TTC549 (cell line): ENCODE measurements at regions not wholly inside any gene's neighbourhood (a gene's known extent, or its start where the extent isn't known, plus 50 kb on each side); places are given as distances from the start of the nearest gene placed in this dataset.
"Not testable (repeated sequence)": the region's sequence is repeated elsewhere in the genome, so short reads cannot be mapped to it uniquely, and the experiment has no call there.

Experiments
- FAIRE-seq: peaks from 2 replicates; lab custom pipeline; 2012; peaks lifted over from hg19 to GRCh38; lab: Jason Lieb, UNC

DNA sequence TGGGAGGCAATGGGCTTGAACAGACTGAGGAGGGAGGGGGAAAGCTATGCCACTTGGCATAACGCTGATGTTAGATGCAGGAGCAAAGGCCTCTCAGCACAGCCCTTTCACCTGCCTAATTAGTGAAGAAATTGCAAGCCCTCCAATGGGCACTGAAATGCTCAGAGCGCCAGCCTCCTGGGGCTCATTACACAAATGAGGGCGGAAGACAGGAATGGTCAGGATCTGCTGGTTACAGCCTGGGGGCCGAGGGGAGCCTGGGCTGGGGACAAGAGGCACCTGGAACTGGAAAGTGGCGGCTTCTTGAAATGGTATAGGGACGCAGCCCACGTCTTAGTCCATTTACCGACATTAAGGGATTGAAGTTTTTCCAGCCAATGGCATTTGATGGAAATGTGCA is 50.2 kb upstream of the PLET1 start:
- no peak for FAIRE-seq

DNA sequence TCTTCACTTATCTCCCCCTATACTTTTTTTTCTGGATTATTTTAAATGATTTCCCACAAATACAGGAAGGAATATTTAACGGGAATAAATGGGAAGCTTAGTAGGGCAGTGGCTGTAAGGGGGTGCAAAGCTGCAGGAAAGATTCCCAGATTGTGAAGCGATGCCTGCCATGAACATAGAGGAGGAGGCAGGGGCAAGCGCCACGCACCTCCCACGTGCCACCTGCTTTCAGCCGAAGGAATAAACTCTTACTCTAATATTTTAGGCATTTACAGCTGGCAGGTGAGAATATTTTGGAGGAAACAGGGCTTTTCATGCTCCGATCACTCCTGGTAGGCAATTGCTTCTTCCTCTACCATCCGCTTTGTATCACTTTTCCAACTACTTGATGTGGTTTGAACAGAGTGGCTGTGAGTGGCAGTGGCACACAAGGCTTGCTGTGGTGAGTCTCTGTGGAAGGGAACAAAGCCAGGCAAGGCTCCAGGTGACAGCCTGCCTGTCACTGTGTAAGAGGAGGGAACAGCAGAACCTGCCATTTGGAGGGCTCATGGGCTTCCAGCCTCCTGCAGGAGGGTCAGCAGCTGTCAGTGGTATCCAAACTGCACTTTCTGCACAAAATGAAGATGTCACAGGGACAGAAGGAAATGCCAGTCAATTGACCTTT is 54.5 kb upstream of the PLET1 start:
- FAIRE-seq: no peak

DNA sequence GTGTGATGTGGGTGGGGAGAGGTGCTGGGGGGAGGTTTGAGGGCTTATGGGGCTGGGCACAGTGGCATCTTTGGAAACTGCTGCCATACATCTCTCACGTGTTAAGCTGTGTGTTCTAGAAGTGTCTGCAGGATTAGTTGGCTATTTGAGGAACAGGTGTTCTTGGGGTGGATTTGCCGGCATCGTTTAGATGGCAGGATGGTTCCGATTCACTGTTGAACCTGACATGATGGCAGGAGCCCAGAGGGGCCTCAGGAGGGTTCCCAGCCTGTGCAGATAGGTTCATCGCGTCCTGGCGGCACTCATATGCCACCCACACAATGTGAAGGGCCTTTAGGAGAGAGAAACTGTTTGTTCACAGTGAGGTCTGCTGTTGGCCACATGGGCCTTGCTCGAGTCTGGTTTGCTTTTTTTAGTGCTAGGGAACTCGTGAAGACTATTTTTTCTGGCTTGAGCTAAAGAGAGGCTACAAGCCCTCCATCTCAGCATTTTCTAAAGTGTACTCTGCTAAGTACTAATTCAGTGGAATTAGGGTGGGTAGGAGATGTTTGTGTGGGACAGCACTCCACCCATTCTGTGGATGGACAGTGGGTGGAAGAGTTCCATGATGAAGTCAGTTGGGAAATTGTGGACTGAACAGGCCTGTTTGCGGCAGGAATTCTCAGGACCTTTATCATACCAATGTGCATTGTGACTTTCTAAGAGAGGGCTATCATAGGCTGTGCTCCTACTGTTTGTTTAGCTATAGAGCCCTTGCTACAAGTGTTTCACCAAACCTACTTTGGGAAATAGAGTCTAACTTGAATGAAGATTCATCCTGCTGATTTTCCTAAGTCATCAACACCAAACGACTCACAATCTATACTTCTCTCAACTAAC is 55.4 kb upstream of the PLET1 start:
- no peak for FAIRE-seq

DNA sequence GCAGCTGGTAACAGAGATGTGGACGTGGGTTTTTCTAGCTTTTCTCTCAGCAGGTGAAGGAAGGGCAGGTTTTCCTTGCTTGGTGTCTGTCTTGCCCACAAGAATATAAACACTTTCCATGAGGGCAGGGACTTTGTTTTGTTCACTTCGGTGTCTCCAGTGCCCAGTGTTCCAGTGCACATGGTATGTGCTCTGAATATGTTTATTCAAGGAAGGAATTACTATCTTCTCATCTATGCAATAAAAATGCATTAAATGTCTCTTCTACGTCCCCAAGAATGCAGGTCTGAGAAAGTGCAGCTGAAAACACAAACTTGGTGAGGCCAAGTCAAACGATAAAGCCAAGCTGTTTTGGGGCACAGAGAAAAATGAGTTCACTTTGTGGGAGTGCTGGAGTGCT is 56.3 kb upstream of the PLET1 start:
- no peak for FAIRE-seq

DNA sequence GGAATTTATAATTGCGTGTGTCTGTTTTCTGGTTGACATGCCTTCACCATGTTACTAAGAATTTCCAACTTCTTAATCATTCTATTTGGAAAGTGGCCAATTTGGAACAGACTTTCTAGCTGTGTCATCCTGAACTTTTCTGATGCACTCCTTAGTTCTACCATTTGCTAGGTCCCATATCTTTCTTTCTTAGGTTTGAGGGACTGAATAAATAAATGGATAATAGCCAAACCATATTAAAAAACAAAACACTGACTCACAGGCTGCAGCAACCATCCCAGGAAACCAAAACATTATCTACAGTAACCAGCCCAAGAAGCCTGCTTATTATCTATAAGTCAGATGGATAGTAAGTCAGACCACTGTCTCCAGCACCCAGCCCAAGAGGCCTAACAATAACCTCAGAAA is 57.5 kb upstream of the PLET1 start:
- no peak for FAIRE-seq

DNA sequence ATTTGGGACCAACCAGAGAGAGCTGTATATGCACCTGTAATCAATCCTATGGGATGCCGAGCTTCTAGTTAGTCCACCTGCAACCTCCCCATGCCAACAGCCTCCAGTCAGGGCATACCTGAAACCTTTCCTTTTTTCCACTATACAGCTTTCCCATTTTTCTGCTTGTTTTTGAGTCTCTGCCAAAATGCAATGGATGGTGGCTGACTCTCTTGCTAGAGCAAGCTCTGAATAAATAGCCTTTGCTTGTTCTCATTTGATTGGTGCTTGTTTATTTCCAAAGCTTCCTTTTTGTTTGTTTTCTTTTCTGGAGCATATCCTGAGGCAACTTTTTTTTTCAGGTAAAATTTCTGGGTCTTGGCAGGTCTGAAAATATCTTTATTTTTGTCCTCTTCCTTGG is 58.0 kb upstream of the PLET1 start:
- FAIRE-seq: no peak

DNA sequence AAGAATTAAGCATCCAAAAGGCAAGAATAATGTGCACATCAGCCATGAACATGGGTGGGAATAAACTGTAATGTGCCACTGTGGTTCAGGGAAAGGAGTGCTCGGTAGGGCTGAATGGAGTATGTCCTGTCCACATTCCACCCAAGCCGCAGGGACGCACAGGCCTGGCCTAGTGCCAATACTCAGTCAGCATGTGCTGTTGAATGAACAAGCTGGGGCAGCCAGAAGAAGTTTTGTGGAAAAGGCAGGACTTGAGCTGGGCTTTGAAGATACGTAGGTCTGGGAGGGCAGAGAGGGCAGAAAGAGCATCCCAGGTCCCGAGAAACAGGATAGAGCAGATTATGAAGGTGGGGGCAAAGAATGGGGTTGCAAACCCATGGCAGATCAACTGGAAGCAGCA is 60.0 kb upstream of the PLET1 start:
- FAIRE-seq: no peak

DNA sequence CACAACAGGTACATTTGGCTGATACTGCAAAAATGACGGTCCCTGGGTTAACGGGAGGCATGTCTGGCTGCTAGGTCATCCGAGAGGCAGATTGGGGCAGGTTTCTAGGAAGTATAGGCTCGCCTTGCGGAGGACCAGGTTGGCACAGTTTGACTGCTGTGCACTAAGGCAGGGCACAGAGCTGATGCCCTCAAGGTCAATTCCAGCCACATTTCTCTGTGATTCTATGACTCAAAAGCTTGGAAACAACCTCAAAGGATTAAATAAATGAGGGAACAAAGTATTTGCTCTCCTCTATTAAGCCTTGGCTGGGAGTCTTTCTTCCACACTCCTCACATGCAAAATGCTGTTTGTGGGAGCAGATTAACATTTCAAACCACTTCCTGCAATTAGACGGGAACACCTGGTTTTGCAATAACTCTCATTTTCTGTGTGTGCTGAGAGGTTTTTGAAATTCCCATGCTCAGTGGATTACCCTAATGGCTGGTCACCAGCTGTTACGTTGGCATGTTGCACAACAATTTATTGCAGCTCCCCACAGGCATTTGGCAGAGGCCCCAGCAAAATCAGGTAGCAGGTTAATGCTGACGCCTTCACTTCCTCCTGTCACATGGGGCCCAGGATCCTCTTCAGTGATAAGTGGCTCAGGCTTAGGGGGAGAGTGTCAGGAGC is 61.0 kb upstream of the PLET1 start:
- no peak for FAIRE-seq

DNA sequence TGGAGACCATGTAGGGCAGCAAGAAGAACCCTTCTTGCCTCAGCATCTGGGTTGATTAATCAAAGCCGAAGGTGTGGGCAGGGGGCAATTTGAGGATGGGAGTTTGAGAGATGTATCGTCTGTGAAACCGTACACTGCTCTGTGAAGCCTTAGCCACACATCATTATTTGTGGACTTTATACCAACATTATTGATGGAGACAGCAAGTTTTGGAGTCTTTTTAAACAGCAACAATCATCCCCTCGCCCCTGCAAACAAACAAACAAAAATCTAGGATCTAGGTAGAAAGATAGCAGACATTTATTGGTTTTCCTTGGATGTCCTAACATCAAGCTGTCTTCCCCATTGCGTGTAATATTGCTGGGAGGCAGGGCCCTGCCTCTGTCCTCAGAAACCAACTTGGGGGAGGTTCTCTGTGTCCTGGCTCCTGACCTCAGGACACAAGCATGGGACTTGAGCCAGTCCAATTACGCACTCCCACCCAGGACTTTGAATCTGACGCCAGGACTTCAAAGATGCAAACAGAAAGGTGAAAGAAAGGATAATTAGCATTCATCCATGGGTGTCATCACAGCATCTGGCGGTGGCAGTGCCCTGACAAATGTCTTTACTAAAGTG is 61.6 kb upstream of the PLET1 start:
- FAIRE-seq: no peak

DNA sequence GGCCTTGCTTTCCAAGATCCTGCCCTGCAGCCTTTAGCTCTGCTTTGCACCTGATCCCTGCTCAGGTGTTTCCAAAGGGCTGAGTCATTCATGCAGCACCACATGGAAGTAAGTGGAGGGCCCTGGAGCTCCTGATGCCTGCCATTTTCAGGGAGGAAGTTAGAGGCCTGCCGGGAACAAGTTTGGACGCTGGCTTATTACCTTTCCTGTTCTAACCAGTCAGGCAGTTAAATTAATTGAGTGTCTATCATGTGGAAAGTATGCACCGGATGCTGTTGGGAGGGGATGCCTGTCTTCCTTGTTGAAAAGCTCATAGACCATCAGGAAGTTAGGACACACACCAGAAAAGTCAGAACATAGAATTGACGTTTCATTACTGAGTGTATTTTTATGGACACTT is 73.7 kb upstream of the PLET1 start:
- no peak for FAIRE-seq

DNA sequence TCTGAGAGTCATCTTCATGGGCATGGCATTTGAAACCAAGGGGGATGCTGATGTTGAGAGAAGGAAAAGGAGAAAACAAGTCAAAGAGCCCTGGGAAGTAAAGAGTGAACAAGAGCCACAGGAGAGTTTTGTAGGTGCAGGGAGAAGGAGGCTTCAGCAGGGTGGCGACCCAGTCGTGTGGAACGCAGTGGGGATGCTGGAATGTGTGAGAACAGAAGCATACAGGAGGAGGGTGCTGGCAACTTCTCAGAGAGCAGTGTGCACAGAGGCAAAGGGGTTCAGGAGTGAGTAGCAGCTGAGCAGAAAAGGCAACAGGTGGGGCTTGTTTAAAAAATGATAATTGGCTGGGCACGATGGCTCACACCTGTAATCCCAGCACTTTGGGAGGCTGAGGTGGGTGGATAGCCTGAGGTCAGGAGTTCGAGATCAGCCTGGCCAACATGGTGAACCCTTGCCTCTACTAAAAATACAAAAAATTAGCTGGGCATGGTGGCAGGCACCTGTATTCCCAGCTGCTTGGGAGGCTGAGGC is 75.8 kb upstream of the PLET1 start:
- FAIRE-seq: no peak

DNA sequence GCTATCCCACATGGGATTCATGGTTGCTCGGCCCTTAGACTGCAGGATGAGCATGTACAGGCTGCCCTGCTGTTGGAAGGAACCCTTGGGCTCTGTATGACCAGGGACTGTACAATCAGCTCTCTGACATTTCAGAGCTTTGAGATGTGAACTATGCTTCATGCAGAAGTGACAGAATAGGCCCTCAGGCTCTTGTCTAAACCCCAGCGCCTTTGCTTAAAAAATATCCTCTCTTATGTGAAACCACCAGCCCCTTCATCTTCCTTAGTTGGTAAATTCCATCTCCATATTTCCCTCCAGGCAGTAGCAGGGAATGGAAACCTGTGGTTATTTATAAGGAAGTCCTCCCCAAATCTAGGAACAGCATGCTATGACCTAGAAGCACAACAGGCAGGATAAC is 78.9 kb upstream of the PLET1 start:
- FAIRE-seq: no peak

DNA sequence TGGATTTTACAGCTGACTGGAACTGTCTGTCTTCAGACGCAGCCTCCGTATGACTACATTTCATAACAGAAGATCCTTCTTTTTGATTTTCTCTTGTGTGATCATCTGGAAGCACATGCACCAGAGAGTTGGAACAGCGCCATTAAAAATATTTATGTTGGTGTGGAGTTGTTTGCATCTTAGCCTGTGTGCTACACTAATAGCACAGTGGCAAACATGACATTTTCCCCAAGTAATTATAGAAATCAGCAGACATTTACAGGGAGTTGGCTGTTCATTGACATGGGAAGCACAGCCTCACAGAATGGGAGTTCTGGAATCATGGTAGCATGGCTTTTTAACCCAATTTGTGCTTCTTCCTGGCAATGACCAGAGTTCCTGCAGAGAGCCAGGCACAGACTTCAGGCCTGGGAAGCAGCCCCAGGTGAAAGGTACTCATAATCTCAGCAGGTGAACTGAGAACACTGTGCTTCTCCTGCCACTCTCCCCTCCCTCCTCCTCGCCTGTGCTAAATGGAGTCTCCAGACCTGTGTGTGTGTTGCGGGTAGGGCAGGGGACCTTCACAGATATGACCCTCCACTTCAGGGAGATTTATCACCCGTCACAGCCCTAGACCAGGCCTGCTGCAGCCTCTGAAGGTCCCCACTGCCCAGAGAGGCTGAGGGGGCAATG is 82.8 kb upstream of the PLET1 start:
- FAIRE-seq: no peak

DNA sequence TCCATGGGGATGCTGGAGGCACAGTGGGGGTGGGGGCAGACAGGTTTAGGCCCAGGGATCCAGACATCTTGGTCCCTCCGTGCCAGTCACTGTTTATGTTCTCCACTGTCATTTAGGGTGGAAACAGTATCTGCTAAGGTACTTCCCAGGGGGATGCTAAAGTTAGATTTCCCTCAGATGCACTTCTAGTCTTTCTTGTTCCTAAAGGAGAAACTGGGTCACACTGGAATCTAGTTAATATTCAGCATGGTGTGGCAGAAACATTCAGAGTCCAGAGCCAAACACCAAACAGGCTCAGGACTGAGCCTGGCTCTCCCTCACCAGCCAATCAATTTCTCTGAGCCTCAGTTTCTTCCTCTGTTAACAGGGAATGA is 83.4 kb upstream of the PLET1 start:
- FAIRE-seq: no peak

DNA sequence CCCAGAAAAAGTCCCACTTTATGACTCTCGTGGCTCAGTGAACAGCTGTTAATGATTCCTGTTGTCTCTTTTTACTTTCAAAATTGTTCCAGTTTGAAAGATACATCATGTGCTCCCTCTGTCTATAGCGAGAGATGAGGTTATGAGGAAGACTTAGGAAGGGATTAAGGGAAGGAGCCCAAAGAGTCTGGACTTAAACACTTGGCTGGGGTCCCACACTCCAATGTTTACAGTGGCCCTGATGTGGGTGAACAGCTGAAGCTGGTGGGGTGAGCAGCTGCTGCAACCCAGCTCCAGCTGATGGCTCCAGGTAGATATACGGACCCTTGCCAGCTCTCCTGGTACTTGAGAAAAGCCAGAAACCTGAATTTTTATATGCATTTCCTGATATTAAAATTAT is 84.5 kb upstream of the PLET1 start:
- FAIRE-seq: no peak

DNA sequence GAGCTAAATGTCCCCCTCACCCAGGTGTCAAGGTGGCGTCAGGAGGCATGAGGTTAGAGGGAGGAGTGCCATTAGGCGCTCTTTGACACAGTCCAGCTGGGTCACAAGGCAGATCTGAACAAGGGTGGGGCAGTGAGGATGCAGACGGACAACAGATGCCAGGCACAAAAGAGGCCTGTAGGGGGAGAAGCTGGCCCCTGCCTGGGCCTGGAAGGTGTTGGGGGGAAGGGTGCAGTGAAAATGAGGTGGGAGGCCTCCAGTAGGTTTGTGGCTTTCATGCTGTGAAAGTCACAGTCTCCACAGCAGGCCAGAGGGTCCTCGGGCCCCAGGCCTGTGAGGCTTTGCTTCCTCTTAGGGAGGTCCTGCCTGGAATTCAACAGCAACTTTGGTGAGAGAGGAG is 85.0 kb upstream of the PLET1 start:
- no peak for FAIRE-seq

DNA sequence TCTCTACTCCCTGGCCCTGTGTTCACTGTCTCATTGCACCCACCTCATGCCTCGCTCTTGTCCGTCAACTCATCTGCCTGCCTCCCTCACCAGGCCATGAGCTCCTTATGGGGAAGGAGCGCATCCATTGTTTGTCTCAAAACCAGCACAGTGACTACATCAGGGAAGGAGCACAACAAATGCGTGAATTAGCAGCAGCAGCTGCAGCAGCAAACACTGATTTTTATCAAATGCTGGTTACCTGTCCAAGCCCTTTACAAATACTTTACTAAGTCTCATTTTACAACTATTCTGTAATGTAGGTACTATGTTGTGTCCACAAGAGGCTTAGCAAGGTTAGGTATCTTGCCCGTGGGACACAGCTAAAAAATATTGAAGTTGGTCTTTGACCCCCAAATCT is 85.9 kb upstream of the PLET1 start:
- no peak for FAIRE-seq

DNA sequence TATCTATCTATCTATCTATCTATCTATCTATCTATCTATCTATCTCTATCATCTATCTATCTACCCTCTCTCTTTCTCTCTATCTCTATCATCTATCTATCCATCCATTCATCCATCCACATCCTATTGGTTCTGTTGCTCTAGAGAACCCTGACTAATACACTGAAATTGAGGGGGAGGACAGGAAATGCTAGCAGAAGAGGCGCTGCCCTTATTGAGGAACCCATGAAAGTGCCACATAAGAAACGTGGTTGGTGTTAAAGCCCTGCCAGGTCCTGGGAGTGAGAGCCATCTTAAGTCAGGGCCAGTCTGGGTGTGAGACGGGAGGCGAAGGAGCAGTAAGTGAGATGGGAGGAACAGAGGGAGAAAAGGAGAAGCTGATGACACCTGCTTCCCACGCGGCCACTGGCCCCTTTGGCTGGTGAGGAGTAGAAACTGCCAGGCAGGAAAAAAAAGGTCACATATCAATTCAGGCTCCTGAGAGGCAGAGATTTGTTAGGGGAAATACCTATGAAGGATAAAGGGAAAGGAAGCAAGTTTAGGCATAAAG is 87.9 kb upstream of the PLET1 start:
- no peak for FAIRE-seq

DNA sequence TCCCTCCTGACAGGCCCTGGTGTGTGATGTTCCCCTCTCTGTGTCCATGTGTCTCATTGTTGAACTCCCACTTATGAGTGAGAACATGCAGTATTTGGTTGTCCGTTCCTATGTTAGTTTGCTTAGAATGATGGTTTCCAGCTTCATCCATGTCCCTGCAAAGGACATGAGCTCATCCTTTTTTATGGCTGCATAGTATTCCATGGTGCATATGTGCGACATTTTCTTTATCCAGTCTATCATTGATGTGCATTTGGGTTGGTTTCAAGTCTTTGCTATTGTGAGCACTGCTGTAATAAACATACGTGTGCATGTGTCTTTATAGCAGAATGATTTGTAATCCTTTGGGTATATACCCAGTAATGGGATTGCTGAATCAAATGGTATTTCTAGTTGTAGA is 90.8 kb upstream of the PLET1 start:
- not testable (repeated sequence) for FAIRE-seq

DNA sequence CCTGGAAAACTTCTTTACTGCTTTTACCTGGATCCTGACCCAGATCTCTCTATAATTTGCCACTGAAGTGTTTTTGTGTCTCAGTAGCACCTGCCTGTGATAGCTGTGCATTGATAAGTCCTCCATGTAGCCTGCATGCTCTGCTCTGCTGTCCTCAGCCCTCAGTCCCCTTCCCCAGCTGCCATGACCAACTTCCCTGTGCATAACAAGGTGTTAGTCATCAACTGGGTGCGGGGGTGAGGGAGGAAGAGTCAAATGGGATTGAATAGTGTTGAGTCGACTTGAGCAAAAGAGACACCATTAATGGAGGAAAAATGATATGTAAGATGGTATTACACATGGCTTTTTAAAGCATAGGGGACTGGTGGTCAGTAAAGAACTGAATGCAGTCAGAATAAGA is 92.2 kb upstream of the PLET1 start:
- FAIRE-seq: no peak

DNA sequence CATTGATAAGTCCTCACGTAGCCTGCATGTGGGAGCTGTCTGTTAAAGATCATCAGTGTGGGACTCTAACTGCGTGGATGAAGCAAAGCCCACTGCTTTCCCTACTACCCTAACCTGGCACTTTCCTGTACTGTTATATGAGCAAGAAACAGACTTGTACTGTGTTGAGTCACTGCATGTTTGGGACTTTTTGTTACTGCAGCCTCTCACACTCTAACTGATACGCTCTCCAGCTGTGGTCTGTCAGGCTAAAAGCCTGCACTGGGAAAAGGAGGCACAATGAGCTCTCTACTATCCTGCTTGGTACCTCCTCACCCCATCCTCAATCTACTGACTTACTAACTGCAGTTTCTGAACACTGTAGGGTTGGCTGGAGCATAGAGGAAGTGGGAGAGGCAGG is 93.7 kb upstream of the PLET1 start:
- FAIRE-seq: no peak

DNA sequence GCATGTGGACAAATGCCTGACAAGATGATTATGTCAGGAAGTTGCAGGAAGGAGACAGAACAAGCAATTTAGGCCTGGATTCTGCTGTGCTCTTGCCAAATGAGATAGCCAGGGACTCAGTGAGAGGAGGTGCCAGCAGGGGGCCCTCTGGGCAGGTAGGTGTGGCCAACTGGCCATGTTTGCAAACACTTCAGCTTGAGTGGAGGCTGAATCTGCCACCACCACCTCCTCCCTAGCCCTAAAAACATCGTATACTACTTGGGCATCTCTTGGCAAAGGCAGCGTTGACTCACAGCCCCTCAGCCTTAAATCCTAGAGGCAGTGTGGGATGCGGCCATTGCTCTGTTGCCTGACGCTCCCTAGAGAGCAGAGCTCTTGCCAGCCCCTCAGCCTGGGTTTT is 95.1 kb upstream of the PLET1 start:
- FAIRE-seq: no peak
